Right forelimb (tissue), 1 donor: ENCODE measurements at regions not wholly inside any gene's neighbourhood (a gene's known extent, or its start where the extent isn't known, plus 50 kb on each side); places are given as distances from the start of the nearest gene placed in this dataset.

Experiments used
- DNase-seq: peaks from one replicate; pipeline ENCODE4 v3.0.0-alpha.2; 2018

GRCh38 chr2:118264232-118264990, 176.1 kb downstream of the INSIG2 start:
- no peak for DNase-seq

GRCh38 chr2:118257696-118258095, 169.4 kb downstream of the INSIG2 start:
- no peak for DNase-seq

- DNase-seq = no peak
Observed at GRCh38 chr2:118255771-118256372, 167.6 kb downstream of the INSIG2 start.

DNA sequence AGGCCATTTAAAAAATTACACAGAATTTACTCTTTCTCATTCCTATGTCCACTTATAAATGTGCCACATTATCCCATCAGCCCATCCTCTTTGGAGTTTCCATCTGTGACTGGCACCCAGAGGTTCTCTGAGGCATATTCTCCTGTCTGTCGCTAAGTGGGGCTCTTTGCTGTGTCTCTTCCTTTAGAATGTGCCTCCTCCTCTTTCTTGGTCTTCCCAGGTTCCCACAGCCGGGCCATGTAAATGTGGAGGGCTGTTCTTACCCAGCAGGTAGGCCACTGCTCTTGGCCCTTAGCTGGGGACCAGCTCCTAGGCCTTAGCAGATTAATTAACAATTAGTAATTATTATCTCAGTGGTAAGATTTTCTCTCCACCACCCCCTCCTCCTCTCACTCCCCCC, 167.0 kb downstream of the INSIG2 start:
- no peak for DNase-seq

DNA sequence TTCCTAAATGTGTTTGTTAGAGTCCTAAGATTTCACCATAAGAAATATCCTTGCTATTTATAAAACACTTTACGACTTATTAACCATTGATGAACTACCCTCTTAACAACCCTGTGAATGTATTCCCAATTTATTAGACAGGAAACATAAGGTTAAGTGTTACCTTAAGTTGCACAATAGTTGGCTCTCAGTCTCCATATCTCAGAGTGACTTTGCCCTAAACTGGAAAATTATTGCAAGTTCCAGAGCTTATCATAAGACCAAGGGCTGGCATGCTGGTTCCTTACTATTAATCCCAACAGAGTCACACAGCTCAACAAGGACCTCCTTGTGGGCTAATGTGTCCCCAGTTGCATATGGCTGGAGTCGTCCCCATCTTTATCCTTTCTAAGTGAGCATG, 165.8 kb downstream of the INSIG2 start:
- no peak for DNase-seq

GRCh38 chr2:118251427-118251826, 163.2 kb downstream of the INSIG2 start:
- no peak for DNase-seq

DNA sequence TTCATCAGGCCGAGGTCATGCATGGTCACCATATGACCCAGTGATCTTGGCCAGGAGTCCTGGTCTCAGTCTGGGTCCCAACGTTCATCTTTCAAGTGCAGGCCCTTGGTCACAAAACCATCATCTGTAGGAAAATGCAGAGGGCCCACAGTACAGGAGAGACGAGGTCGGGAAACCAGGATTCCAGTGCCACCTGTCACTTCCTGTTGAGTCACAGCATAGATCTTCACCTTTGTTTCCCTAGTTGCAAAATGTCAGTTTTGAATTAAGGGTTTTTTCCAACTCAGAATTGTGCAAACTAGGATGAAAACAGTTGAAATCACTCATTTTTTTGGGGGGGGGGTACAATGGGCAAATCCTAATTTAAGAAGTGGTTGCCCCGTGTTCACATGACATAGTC, 162.2 kb downstream of the INSIG2 start:
- DNase-seq = no peak

DNA sequence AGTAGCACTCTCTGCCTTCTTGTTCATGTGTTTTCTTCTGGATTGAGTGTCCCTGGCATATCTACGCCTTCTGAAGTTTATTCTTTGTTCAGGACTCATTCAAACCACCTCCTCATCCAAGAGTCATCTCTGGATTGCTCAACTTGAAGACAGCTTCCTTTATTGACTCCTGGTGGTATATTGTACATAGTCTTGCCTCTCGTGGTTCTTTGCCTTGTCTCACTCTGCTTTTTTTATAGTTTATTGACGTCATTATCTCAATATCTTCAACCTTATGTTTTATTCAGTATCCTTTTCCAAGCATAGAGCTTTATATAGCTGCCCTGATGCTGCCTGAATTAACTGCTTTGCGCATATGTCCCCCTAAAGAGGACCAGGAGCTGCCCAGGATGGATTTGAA, 161.7 kb downstream of the INSIG2 start:
- DNase-seq = no peak

- DNase-seq = no peak
Observed at GRCh38 chr2:118249531-118249930, 161.3 kb downstream of the INSIG2 start.

GRCh38 chr2:118246726-118247125, 158.5 kb downstream of the INSIG2 start:
- DNase-seq = no peak

DNA sequence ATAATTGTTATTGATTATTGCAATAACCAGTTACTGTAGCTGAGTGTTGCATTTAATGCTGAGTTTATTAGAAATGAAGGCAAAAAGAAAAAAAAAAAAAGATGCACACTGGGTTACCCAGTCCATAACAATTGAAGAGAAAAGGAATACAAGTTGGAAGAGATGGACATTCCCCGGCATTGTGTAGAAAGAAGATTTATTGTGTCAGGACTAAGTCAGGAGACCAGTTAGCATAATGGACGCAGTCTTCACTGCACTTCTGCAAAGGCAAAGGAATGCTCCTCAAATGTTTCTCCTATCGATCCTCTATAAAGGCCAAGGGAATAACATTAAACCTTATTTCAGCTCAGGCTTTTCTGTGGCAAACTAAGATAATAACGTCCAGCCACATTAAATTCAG, 157.8 kb downstream of the INSIG2 start:
- DNase-seq = no peak

DNA sequence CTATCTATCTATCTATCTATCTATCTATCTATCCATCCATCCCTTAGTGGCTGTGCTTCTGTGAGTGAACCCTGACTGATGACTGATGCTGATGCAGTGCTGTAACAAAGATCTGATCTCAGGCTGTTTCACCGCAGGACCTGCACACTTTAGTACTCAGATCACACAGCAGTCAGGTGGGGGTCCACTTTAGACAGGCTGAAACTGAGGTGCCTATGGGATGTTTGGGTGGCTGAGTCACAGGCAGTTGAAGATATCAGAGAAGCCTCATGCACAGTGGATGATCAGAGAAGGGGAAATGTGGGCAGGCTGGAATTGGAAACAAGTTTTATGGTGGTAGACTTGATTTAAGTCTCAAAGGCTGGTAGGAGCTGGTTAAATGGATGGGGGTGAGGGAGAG, 156.4 kb downstream of the INSIG2 start:
- no peak for DNase-seq

DNA sequence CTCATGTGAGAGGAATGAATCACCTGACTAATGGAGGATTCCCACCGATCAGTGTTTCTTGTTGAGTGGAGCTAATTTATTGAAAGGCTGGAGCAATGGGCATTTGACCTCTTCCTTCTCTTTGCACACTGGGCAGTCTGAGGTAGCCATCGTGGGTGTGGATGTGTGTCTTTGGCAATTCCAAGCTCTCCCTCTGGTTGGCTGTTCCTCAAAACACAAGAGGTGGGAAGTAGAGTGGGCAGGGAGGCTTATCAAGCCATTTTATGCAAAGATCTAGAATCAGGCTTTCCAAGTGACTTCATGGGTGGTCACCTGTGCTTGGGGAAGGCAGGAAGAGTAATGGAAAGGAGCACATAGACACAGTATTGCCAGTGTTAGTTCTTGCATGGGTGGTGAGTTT, 154.8 kb downstream of the INSIG2 start:
- no peak for DNase-seq

- DNase-seq = no peak
Observed at GRCh38 chr2:118242216-118242615, 153.9 kb downstream of the INSIG2 start.

DNA sequence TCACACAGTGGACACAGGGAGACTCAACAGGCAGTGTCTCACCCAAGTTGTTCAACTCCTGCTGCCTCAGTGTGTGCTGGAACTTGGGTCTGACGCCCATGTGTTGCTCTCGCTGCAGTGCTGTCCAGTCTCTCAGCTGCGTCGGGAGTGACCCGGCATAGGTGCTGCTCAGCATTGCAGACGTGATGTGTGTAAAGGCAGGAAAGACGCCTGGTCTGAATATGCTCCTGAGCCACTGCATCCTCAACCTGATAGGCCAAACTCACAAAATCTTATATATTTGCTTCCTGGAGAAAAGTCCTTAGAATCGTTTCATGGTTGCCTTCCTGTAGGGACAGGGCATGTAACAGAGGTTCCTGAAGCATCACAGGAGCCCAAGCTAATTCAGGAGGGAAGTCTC, 152.9 kb downstream of the INSIG2 start:
- no peak for DNase-seq

DNA sequence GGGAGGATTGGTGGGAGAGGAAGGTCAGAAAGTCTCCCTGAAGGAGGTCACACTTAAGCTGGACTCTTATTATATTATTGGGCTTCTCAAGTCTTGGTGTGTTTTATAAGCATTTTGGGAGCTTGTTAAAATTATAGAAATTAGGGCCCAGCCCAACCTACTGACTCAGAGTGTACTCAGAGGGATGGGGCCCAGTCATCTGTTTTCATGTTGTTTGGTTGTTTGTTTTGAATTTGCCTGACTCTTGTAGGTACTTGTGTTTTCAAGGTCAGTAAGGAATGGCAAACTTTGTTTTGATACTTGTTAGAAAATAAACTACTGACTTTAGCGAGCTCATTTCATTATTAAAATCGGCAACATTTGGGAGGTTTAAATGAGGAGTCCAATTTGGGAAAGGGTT, 152.0 kb downstream of the INSIG2 start:
- DNase-seq = no peak

GRCh38 chr2:118239284-118239683, 151.0 kb downstream of the INSIG2 start:
- no peak for DNase-seq

- DNase-seq = no peak
Observed at GRCh38 chr2:118237451-118237850, 149.2 kb downstream of the INSIG2 start.

- DNase-seq = no peak
Observed at GRCh38 chr2:118232796-118233195, 144.5 kb downstream of the INSIG2 start.

- DNase-seq = no peak
Observed at GRCh38 chr2:118232391-118232790, 144.1 kb downstream of the INSIG2 start.

DNA sequence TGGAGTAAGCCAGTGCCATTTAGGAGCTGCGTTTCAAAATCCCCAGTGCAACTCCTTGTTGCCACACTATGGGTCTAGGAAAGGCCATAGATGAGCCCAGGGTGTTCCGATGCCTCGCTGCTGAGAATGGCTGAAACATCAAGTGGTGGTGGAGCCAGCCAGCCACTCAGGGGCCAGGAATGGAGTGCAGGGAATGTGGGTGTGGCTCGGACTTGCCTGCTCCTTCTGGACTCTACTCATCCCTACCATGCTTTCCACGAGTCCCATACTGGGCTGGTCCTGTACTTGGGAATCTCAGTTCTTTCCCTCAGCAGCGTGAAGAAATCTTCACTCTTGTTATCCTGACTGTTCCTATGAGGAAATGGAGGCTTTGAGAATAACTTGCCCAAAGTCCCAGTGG, 143.5 kb downstream of the INSIG2 start:
- no peak for DNase-seq

- DNase-seq = no peak
Observed at GRCh38 chr2:118227698-118228508, 139.6 kb downstream of the INSIG2 start.

DNA sequence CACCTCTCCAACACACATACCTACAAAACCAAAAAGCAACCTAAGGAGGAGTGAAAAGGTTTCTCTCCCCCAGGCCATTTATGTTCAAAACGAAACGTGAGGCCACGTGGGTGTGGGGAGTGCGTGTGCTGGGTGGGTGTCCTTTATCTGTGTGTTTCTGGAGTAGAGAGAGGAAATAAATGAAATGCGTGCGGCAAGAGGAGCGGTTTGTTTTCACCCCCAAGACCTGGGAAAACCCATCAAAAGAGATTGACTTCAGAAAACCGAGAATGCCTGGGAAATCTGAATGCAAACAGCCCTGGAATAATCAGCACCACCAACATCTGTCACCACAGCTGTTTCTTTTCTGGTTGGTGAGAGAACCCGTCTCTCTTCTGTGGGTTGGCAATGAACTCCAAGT, 137.4 kb downstream of the INSIG2 start:
- no peak for DNase-seq

- DNase-seq = no peak
Observed at GRCh38 chr2:118224895-118225311, 136.6 kb downstream of the INSIG2 start.
